SK-N-SH (cell line): ENCODE measurements at regions not wholly inside any gene's neighbourhood (a gene's known extent, or its start where the extent isn't known, plus 50 kb on each side); places are given as distances from the start of the nearest gene placed in this dataset.

Source experiments
- CTCF ChIA-PET: fragments of 300-600, 350-600 bp; formaldehyde crosslinking; extraction: SDS; loops from one replicate; lab custom pipeline; 2021; lab: Yijun Ruan, JAX
- POLR2A ChIA-PET: fragments of 350-600 bp; sonication (Branson Sonifier 250); formaldehyde crosslinking; extraction: SDS; loops from one replicate; lab custom pipeline; 2020; ENCODE audit warnings: antibody characterized with exemption, inconsistent platforms; lab: Yijun Ruan, JAX
- DNase-seq: peaks from one replicate; pipeline ENCODE4 v3.0.0; 2012
- H2AFZ ChIP-seq: fragments of 200-600 bp; sonication (generic); 2 replicates; pipeline ENCODE4 v1.8.1; 2016; ENCODE audit warnings: antibody characterized with exemption, mild to moderate bottlenecking, low read depth
- H3F3A ChIP-seq: fragments of 200-600 bp; sonication (generic); replicated peaks from 2 replicates; pipeline ENCODE3; 2016; ENCODE audit warnings: antibody characterized with exemption, mild to moderate bottlenecking; ENCODE audit not compliant: insufficient read depth
- H3K27ac ChIP-seq, 2 experiments: fragments of 200-500 bp in 1 of 2; fragments of 200-600 bp in 1 of 2; sonication (Bioruptor generic) in 1 of 2; sonication (generic), shearing (Covaris generic) in 1 of 2; 2 replicates each; pipeline versions ENCODE4 v1.5.1 to v1.6.1; 2014 to 2016; ENCODE audit warnings: low read depth in 2 of 2, inconsistent platforms in 1 of 2, low read length in 1 of 2, mild to moderate bottlenecking in 1 of 2, mixed read lengths in 1 of 2
- H3K27me3 ChIP-seq: fragments of 200-600 bp; sonication (generic), shearing (Covaris generic); 2 replicates; pipeline ENCODE4 v1.6.1; 2016; ENCODE audit warnings: mixed run types; ENCODE audit not compliant: insufficient read depth
- H3K36me3 ChIP-seq, 2 experiments: fragments of 200-500 bp in 1 of 2; fragments of 200-600 bp in 1 of 2; sonication (Bioruptor generic) in 1 of 2; sonication (generic) in 1 of 2; replicated peaks in 1 of 2; 2 replicates each; pipeline versions ENCODE3 to v1.5.1; 2014 to 2016; ENCODE audit warnings: low read length in 1 of 2, mild to moderate bottlenecking in 1 of 2; ENCODE audit not compliant: insufficient read depth in 2 of 2, control insufficient read depth in 1 of 2
- H3K4me1 ChIP-seq, 2 experiments: fragments of 200-500 bp in 1 of 2; fragments of 200-600 bp in 1 of 2; sonication (Bioruptor generic) in 1 of 2; sonication (generic), shearing (Covaris generic) in 1 of 2; 2 replicates each; pipeline versions ENCODE4 v1.5.1 to v1.6.1; 2014 to 2016; ENCODE audit warnings: low read depth in 1 of 2, low read length in 1 of 2, mixed run types in 1 of 2; ENCODE audit not compliant: insufficient read depth in 2 of 2, control insufficient read depth in 1 of 2
- H3K4me2 ChIP-seq: fragments of 200-600 bp; sonication (generic), shearing (Covaris generic); 2 replicates; pipeline ENCODE4 v1.6.1; 2017; ENCODE audit warnings: mixed run types
- H3K4me3 ChIP-seq, 2 experiments: fragments of 200-500 bp in 1 of 2; fragments of 200-600 bp in 1 of 2; sonication (Bioruptor generic) in 1 of 2; sonication (generic), shearing (Covaris generic) in 1 of 2; 2 replicates each; pipeline versions ENCODE4 v1.5.1 to v1.8.1; 2014 to 2016; ENCODE audit warnings: low read depth in 2 of 2, inconsistent platforms in 1 of 2, low read length in 1 of 2, mild to moderate bottlenecking in 1 of 2, mixed read lengths in 1 of 2, moderate library complexity in 1 of 2
- H3K79me2 ChIP-seq: fragments of 200-600 bp; sonication (generic); 2 replicates; pipeline ENCODE4 v1.8.1; 2017; ENCODE audit warnings: mild to moderate bottlenecking; ENCODE audit not compliant: insufficient read depth
- H3K9ac ChIP-seq: fragments of 200-600 bp; sonication (generic); 2 replicates; pipeline ENCODE4 v1.6.1; 2017; ENCODE audit warnings: mixed run types
- H3K9me2 ChIP-seq: fragments of 200-600 bp; sonication (generic); 2 replicates; pipeline ENCODE4 v1.6.1; 2017; ENCODE audit warnings: mixed run types
- H3K9me3 ChIP-seq: fragments of 200-600 bp; sonication (generic); 2 replicates; pipeline ENCODE4 v1.6.1; 2017; ENCODE audit warnings: mixed run types, mild to moderate bottlenecking, moderate library complexity
- H4K20me1 ChIP-seq: fragments of 200-600 bp; sonication (generic); 2 replicates; pipeline ENCODE4 v1.6.1; 2017; ENCODE audit warnings: mild to moderate bottlenecking, mixed run types; ENCODE audit not compliant: insufficient read depth
- CHD2 ChIP-seq: fragments of 150-350 bp; IDR thresholded peaks from 2 replicates; pipeline ENCODE4 v1.6.1; 2018; ENCODE audit warnings: low read length; ENCODE audit not compliant: partially characterized antibody
- ELF1 ChIP-seq: IDR thresholded peaks from 2 replicates; pipeline ENCODE4 v1.4.0; 2012
- EP300 ChIP-seq, 2 experiments: IDR thresholded peaks; 2 replicates each; pipeline versions ENCODE4 v1.4.0 to v1.6.1; 2012; ENCODE audit warnings: borderline replicate concordance in 1 of 2, low read depth in 1 of 2, low read length in 1 of 2
- EZH2phosphoT487 ChIP-seq: fragments of 200-600 bp; sonication (generic); IDR thresholded peaks from 2 replicates; pipeline ENCODE4 v1.6.1; 2017; ENCODE audit warnings: low read depth, mixed run types, mild to moderate bottlenecking, antibody characterized with exemption, moderate library complexity, borderline replicate concordance
- FOSL2 ChIP-seq: IDR thresholded peaks from 2 replicates; pipeline ENCODE4 v1.4.0; 2012; ENCODE audit warnings: low read depth, mild to moderate bottlenecking, moderate library complexity, borderline replicate concordance
- FOXJ3 ChIP-seq: sonication (generic); formaldehyde crosslinking; IDR thresholded peaks from 2 replicates; pipeline ENCODE4 v1.5.1; 2020; ENCODE audit warnings: mild to moderate bottlenecking, missing genetic modification reagents
- FOXM1 ChIP-seq: IDR thresholded peaks from 2 replicates; pipeline ENCODE4 v1.4.0; 2012; ENCODE audit warnings: low read depth, mild to moderate bottlenecking
- GABPA ChIP-seq: IDR thresholded peaks from 2 replicates; pipeline ENCODE4 v1.4.0; 2012; ENCODE audit warnings: low read depth, mild to moderate bottlenecking
- GATA2 ChIP-seq: sonication (generic); formaldehyde crosslinking; IDR thresholded peaks from 2 replicates; pipeline ENCODE4 v1.5.0; 2020; ENCODE audit warnings: mild to moderate bottlenecking, missing genetic modification reagents
- IRF3 ChIP-seq: fragments of 150-350 bp; IDR thresholded peaks from 2 replicates; pipeline ENCODE4 v1.6.1; 2016; ENCODE audit warnings: mild to moderate bottlenecking, low read depth, low read length
- MAX ChIP-seq: IDR thresholded peaks from 2 replicates; pipeline ENCODE4 v1.4.0; 2012; ENCODE audit warnings: low read depth
- MEF2A ChIP-seq: IDR thresholded peaks from 2 replicates; pipeline ENCODE4 v1.4.0; 2012; ENCODE audit warnings: low read depth, borderline replicate concordance
- MXI1 ChIP-seq: IDR thresholded peaks from 2 replicates; pipeline ENCODE4 v1.6.1; 2012; ENCODE audit warnings: mild to moderate bottlenecking, low read depth, low read length, improper control_type of control experiment
- NFIC ChIP-seq: IDR thresholded peaks from 2 replicates; pipeline ENCODE4 v1.4.0; 2012; ENCODE audit warnings: borderline replicate concordance
- NRF1 ChIP-seq: IDR thresholded peaks from 2 replicates; pipeline ENCODE4 v1.6.1; 2012; ENCODE audit warnings: low read depth, mild to moderate bottlenecking, low read length
- RAD21 ChIP-seq: IDR thresholded peaks from 2 replicates; pipeline ENCODE4 v1.6.1; 2012; ENCODE audit warnings: mild to moderate bottlenecking, low read length
- RCOR1 ChIP-seq: fragments of 150-350 bp; IDR thresholded peaks from 2 replicates; pipeline ENCODE4 v1.6.1; 2017; ENCODE audit warnings: antibody characterized with exemption, low read length
- RFX5 ChIP-seq: IDR thresholded peaks from 2 replicates; pipeline ENCODE4 v1.6.1; 2012; ENCODE audit warnings: mild to moderate bottlenecking, improper control_type of control experiment, low read length
- SMC3 ChIP-seq: IDR thresholded peaks from 2 replicates; pipeline ENCODE4 v1.6.1; 2012; ENCODE audit warnings: low read depth, low read length, improper control_type of control experiment
- TAF1 ChIP-seq: IDR thresholded peaks from 2 replicates; pipeline ENCODE4 v1.6.1; 2012; ENCODE audit warnings: low read depth, mild to moderate bottlenecking, low read length, moderate library complexity, borderline replicate concordance
- TCF12 ChIP-seq: IDR thresholded peaks from 2 replicates; pipeline ENCODE4 v1.4.0; 2012
- TEAD4 ChIP-seq: IDR thresholded peaks from 2 replicates; pipeline ENCODE4 v1.4.0; 2012; ENCODE audit warnings: mild to moderate bottlenecking, borderline replicate concordance; ENCODE audit not compliant: insufficient read depth
- USF1 ChIP-seq: IDR thresholded peaks from 2 replicates; pipeline ENCODE4 v1.4.0; 2012; ENCODE audit warnings: low read depth, borderline replicate concordance
- YY1 ChIP-seq: IDR thresholded peaks from 2 replicates; pipeline ENCODE4 v1.4.0; 2012; ENCODE audit warnings: low read depth, mild to moderate bottlenecking
- WGBS: methylation state at CpG from one replicate; pipeline ENCODE4 v1.1.6; 2017; ENCODE audit warnings: low lambda C conversion rate; 5-methylcytosine and 5-hydroxymethylcytosine counted together

- H3K36me3 ChIP-seq, result no peaks in the 10 kb centered on the region
- peaks cover 0 to under 1% of the 10 kb centered on the region in 2 experiments; a peak in 2 of 4 replicates for H3K4me1 ChIP-seq
- 0 out of 2 replicates have a peak, but pooled peaks cover 3% of the 10 kb centered on the region for H3K9me3 ChIP-seq
- H2AFZ ChIP-seq, result no peak overlapping the region
- POLR2A ChIA-PET, result no interaction called here
- H3K27ac ChIP-seq, result no peak overlapping the region
- H3K9me2 ChIP-seq, result 0 out of 2 replicates have a peak, but pooled peaks cover 2% of the 10 kb centered on the region
- no peak overlapping the region for H3K4me3 ChIP-seq
- H3K4me2 ChIP-seq, result no peak overlapping the region
- CTCF ChIA-PET, result no interaction called here
- WGBS, result 54% methylated on average over 3 of the region's 3 CpGs
- H3K27me3 ChIP-seq, result no peaks in the 10 kb centered on the region; the same call in 1 of the 2 replicates
- DNase-seq, result no peak
- no peaks in the 10 kb centered on the region for H3K79me2 ChIP-seq
- no peak overlapping the region for H3K9ac ChIP-seq
- H3F3A ChIP-seq, result no peaks in the 10 kb centered on the region
- TF ChIP-seq FOSL2 (no peak), NRF1 (no peak)
- no peaks in the 10 kb centered on the region for H4K20me1 ChIP-seq
Measured at GRCh38 chr18:10116574-10116973, 202.8 kb downstream of the VAPA start.

- DNase-seq, result no peak
- CTCF ChIA-PET, result no interaction called here
- Histone ChIP-seq H3K4me2 (no peak overlapping the region), H3K4me3 (no peak overlapping the region), H3K79me2 (no peaks in the 10 kb centered on the region), H2AFZ (no peak overlapping the region), H3K4me1 (peaks cover 0 to 13% of the 10 kb centered on the region in 2 experiments; a peak in 2 of 4 replicates), H3F3A (no peaks in the 10 kb centered on the region), H3K9me3 (0 out of 2 replicates have a peak, but pooled peaks cover 3% of the 10 kb centered on the region), H3K27me3 (no peaks in the 10 kb centered on the region; the same call in 1 of the 2 replicates), H3K27ac (no peak overlapping the region), H3K36me3 (no peaks in the 10 kb centered on the region), H4K20me1 (no peaks in the 10 kb centered on the region), H3K9me2 (0 out of 2 replicates have a peak, but pooled peaks cover 2% of the 10 kb centered on the region), H3K9ac (no peak overlapping the region)
- POLR2A ChIA-PET, result no interaction called here
- WGBS, result 81% methylated on average over 1 of the region's 1 CpG
- TF ChIP-seq MXI1 (no peak), USF1 (no peak), RAD21 (no peak), MEF2A (no peak), RFX5 (no peak), YY1 (no peak), NFIC (no peak)
Measured at GRCh38 chr18:10119528-10119927, 205.7 kb downstream of the VAPA start.

GRCh38 chr18:10119991-10120390 lies 206.2 kb downstream of the VAPA start:
- Histone ChIP-seq H3K9me3 (0 out of 2 replicates have a peak, but pooled peaks cover 3% of the 10 kb centered on the region), H3K4me2 (no peak overlapping the region), H3K36me3 (no peaks in the 10 kb centered on the region), H3K4me1 (peaks cover 0 to 17% of the 10 kb centered on the region in 2 experiments; a peak in 2 of 4 replicates), H4K20me1 (no peaks in the 10 kb centered on the region), H3K27ac (no peak overlapping the region), H3K9me2 (0 out of 2 replicates have a peak, but pooled peaks cover 2% of the 10 kb centered on the region), H3F3A (no peaks in the 10 kb centered on the region), H3K79me2 (no peaks in the 10 kb centered on the region), H3K27me3 (no peaks in the 10 kb centered on the region; the same call in 1 of the 2 replicates), H3K4me3 (no peak overlapping the region), H2AFZ (no peak overlapping the region), H3K9ac (no peak overlapping the region)
- no peak for DNase-seq
- 80% methylated on average over 1 of the region's 1 CpG for whole genome bisulfite sequencing
- no peak for TF ChIP-seq SMC3
- TF ChIP-seq FOXJ3 (CRISPR knock-in tag), result no peak
- no peak for TF ChIP-seq EZH2phosphoT487
- no peak for TF ChIP-seq CHD2
- TF ChIP-seq FOXM1, result no peak
- no peak for TF ChIP-seq TAF1
- no peak for TF ChIP-seq TEAD4
- TF ChIP-seq EP300 (IDR thresholded peaks at IDR 0.05; ENCODE audit: borderline replicate concordance in 1 of 2, low read depth in 1 of 2, low read length in 1 of 2), result no peak
- TF ChIP-seq RAD21, result no peak
- no peak for TF ChIP-seq NRF1
- TF ChIP-seq ELF1, result no peak
- no peak for TF ChIP-seq TCF12
- TF ChIP-seq GATA2, result no peak
- TF ChIP-seq MAX, result no peak
- no peak for TF ChIP-seq GABPA
- no peak for TF ChIP-seq MXI1
- TF ChIP-seq IRF3, result no peak
- TF ChIP-seq RCOR1, result no peak
- CTCF ChIA-PET, result no interaction called here
- POLR2A ChIA-PET, result no interaction called here
